ENCODE measurements at regions not wholly inside any gene's neighbourhood (a gene's known extent, or its start where the extent isn't known, plus 50 kb on each side); places are given as distances from the start of the nearest gene placed in this dataset.

- DNase-seq: peak; percentile 1
These were observed 50.4 kb upstream of the CTNNBL1 start for GRCh38 chr20:37643400-37643799.

DNA sequence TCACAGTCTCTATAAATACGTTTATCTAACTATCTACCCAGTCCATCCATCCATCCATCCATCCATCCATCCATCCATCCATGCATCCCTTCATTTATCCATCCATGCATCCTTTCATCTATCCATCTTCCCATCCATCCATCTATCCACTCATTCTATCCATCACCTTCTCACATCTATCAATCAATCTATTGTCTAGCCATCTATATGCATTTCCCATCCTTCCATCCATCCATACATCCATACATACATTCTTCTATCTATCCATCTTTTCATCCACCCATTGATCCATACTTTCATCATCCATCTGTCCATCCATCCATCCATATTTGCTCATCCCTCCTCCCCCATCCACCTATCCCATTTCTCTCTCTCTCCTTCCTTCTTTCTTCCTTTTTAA lies 51.6 kb upstream of the CTNNBL1 start:
- no peak for DNase-seq

GRCh38 chr20:37640600-37641561 lies 52.9 kb upstream of the CTNNBL1 start:
- no peak for DNase-seq

- no peak for DNase-seq
These were observed 55.3 kb upstream of the CTNNBL1 start for GRCh38 chr20:37638527-37638926.

DNA sequence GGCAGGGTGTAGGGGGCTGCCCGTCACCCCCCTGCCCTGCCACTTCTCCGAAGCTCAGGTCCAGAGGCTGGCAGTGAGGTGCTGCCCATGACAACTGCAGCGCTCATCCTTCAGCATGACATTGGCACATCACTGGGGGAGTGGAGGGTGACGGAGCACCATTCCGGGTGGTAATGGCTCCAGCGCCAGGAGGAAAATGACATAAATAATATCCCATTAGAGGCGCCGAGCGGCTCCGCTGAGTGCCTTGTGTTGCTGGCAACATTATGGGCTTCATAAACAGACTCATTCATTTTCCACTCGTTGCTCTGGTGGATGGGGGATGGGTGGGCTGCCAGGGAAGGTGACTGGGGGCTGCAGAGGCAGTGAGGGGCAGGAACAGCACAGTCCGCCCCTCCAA lies 56.9 kb upstream of the CTNNBL1 start:
- no peak for DNase-seq

DNA sequence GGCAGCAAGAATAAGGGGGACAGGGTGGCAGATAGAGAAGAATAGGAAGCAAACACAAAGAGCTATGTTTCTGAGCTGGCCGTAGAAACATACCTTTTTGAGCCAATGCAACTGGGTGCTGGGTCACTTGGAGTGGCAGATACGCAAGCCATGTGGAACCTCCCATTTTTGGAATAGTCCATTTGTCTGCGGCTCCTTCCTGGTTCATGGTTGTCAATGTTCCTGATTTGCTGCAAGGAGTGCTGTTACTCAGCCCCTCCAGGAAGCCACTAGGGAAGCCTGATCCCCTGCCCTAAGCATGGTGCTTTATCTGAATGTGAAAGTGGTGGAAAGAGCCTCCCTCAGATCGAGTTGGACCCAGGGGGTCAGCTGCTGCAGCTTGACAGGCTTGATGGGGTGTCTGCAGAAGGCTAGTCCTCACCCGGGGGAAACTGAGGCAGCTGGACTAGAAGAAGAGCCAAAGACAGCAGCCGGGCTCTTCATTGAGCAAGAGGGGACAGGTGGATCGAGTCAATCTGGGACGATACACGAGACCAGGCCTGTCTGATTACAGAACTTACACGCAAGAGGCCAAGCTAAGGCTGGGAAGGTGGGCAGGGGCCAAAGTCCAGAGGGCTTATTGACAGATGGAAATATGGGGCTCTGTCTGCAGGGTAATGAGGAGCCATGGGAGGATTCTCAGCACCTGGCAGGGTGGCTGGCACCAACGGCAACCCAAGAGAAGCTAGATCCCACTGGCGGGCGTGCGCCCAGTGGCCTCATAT lies 57.4 kb upstream of the CTNNBL1 start:
- DNase-seq: no peak

GRCh38 chr20:37630993-37631392 lies 62.8 kb upstream of the CTNNBL1 start:
- DNase-seq: no peak

DNA sequence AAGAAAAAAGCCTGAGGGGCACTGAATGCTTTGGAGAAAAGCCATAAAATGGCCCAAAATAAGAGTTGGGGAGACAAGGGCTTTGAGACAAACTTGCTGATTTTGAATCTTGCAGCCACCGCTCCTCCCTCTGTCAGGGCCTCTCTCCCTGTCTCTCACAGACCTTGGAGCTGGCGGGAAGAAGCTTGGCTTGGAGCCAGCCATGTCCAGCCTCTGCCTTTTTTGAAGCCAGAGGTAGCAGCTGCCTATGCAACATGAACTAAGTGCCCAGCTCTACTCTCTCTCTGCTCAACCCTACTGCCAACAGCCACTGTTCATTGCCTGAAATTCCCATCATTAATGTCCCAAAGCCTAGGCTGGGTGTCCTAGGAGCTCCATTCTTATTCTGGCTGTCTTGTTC lies 63.7 kb upstream of the CTNNBL1 start:
- DNase-seq: no peak

GRCh38 chr20:37627767-37628130 lies 66.1 kb upstream of the CTNNBL1 start:
- DNase-seq: no peak

DNA sequence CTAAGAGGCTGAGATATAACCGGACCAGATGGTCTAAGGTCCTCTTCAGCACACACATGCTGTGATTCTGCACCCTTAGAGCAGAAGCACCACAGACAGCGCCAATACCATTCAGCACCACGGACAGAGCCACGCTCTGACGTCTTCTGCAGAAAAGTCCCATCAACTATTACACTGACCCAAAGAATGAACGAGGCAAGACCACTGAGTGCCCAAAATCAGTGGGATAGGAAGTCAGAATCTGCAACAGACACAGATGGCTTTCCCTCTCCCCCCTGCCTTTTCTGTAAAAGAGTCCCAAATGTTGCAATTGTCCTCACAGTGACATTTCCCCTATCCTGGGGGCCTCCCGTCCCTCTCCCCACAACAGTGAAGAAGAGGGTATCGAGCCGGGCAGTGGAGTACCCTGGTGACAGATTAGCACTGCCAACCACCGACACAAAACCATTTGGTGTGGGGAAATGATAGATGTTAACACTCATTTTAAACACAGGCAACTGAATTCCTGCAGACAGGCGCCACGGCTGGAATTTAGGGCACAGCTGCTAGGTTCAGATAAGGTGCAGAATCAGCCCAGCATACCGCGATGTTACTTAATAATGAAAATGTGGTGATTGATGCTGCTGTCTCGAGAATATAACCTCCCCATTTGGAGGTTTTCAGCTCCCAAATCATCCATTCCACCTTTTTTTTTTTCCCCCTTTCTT lies 66.6 kb upstream of the CTNNBL1 start:
- DNase-seq: peak; percentile 60

DNA sequence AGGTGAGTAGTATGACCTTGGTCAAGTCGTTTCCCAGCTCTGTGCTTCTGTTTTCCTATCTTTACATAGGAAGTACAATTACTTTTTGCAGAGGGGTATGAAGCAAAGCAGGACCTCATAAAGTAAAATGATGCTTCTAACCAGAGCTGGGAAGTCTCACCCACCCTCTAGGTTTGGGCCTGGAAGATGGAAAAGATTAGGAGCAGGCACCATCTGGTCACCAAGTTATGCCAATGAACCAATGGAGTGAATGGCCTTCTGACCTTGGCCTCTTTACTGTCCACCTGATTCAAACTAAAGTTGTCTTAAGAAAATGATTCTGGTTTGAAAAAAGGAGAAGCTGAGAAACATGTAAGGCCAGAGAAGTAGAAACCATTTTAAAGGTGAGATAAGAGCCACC lies 68.9 kb upstream of the CTNNBL1 start:
- DNase-seq: no peak

GRCh38 chr20:37622728-37623127 lies 71.1 kb upstream of the CTNNBL1 start:
- DNase-seq: no peak

GRCh38 chr20:37619496-37619895 lies 74.3 kb upstream of the CTNNBL1 start:
- no peak for DNase-seq

DNA sequence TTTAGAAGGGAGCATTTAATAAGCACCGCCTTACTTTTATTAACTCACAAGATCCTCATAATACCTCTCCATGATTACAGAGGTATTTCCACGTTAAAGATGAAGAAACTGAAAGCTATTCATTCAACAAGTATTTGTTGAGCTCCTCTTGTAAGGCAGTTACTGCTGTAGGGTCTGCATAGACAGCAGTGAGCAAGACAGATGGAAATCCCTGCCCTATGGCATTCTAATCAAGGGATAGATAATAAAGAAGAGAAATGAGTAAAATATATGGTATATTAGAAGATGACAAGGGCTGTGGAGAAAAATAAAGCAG lies 77.8 kb upstream of the CTNNBL1 start:
- DNase-seq: no peak

DNA sequence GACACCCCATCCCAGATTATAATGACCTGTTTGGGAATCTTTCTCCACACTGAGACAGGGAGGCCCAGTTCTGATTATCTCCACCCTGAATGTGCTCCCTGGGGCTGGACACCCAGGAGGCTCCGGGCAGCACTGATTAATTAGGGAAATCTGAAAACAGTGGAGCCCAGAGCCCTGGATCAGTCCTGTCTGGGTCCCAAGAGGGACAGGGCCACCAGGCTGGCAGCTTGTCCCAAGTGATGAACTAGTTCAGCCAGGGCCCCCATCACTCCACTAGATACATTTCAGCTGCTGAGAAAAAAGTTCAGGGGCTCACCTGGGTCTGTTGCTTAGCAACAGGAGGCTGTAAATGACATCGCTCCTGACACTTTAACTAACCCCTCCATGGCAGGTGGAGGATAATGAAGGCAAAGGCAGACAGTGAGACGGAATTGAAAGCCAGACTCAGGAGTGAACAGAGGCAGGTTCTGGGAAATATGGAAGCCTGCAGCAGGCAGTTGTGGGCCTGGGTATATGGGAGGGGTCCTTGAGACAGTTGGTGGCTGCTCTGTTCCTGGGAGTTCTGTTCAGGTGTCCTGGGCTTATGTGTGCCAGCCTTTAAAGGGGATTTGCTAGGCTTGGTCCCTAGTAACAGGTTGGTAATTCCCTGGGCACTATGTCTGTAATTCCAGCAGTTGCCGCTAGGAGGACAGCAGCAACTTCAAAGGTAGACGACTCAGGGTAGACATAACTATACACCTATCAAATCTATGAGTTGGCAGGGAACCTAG lies 78.3 kb upstream of the CTNNBL1 start:
- DNase-seq: peak; percentile 13

GRCh38 chr20:37611852-37612251 lies 82.0 kb upstream of the CTNNBL1 start:
- no peak for DNase-seq

- no peak for DNase-seq
These were observed 82.5 kb upstream of the CTNNBL1 start for GRCh38 chr20:37611346-37611745.

- DNase-seq: no peak
These were observed 82.6 kb upstream of the BLCAP start for GRCh38 chr20:37610203-37610798.

DNA sequence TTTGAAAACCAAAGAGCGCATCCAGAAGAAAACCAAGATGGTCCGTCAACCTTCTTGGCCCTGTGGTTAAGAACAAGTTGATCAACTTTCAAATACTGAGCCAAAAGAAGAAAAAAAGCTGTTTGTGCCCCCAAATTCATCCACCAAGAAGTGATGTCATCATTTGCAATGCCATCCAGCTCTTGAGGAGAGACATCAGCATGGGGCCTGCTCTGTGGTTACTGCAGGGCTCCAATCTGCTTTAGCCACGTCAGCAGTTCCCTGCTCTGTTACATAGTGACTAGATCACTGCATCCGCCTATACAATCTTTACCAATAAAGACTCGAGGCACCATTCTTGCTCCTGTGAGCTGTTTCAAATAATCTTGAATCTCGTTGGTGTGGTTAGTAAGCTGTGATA lies 75.0 kb upstream of the BLCAP start:
- DNase-seq: no peak

- no peak for DNase-seq
These were observed 72.8 kb upstream of the BLCAP start for GRCh38 chr20:37600486-37600885.

DNA sequence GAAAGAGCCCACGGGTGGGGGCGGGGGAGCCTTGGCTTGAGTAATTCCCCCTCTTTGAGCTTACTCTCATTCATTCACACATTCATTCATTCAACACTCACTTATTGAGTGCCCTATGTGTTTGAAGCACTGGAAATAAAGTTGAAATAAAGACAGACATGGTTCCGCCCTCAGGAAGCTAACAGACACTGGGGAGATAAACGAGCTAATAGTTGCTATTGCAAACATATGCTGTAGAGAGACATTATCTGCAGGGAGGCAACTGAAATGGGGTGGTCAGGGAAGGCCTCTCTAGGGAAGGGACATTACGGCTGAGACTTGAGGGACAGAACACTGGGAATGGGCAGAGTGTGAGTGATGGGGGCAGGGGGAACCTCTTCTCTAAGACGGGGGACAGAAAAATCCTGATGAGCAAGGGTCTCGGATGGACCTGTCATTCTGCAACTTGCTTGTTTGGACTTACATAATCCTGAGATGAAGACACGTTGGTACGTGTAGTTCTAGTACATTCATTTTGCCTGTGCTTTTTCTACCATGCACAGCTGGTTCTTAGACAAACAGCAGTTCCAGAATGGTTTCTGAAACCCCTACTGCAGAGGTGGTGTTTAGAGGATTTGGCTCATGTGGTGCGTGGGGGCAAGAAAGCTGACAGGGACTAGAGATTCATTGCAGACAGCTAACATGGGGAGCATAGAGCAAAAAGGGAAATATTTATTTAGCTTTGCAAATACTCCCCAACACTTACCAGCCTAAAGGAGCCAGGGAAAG lies 71.1 kb upstream of the BLCAP start:
- DNase-seq: no peak

Measured in fibroblast of skin of scalp (primary cell).